CD14-positive monocyte (primary cell): ENCODE measurements at regions not wholly inside any gene's neighbourhood (a gene's known extent, or its start where the extent isn't known, plus 50 kb on each side); places are given as distances from the start of the nearest gene placed in this dataset.
"Not testable (repeated sequence)": the region's sequence is repeated elsewhere in the genome, so short reads cannot be mapped to it uniquely, and the experiment has no call there.

Experiments
- DNase-seq, 3 donors: peaks; one replicate each; pipeline ENCODE4 v3.0.0-alpha.2; 2011 to 2022
- H2AFZ ChIP-seq: 2 replicates; pipeline ENCODE4 v1.6.0; 2012; ENCODE audit warnings: mild to moderate bottlenecking, low read depth, low read length, inconsistent platforms; ENCODE audit not compliant: insufficient read depth, poor library complexity, severe bottlenecking
- H3K27ac ChIP-seq, 2 donors: 1 replicate in 1 of 2; 2 replicates in 1 of 2; pipeline ENCODE4 v1.5.1; 2012 to 2013; ENCODE audit warnings: low read length in 2 of 2, control low read depth in 1 of 2, inconsistent platforms in 1 of 2, low read depth in 1 of 2, mild to moderate bottlenecking in 1 of 2
- H3K27me3 ChIP-seq, 2 donors: one replicate each; pipeline versions ENCODE4 v1.6.0 to v1.6.1; 2011 to 2013; ENCODE audit warnings: low read length in 2 of 2; ENCODE audit not compliant: control insufficient read depth in 2 of 2, insufficient read depth in 2 of 2
- H3K36me3 ChIP-seq, 2 donors: replicated peaks in 1 of 2; 1 replicate in 1 of 2; 2 replicates in 1 of 2; pipeline versions ENCODE4 v1.5.1 to v1.6.1; 2012 to 2013; ENCODE audit warnings: low read length in 2 of 2, control low read depth in 1 of 2, inconsistent platforms in 1 of 2, mild to moderate bottlenecking in 1 of 2; ENCODE audit not compliant: insufficient read depth in 2 of 2, control insufficient read depth in 1 of 2
- H3K4me1 ChIP-seq, 2 donors: 1 replicate in 1 of 2; 2 replicates in 1 of 2; pipeline versions ENCODE4 v1.5.1 to v1.6.1; 2012 to 2013; ENCODE audit warnings: low read length in 2 of 2, control low read depth in 1 of 2, inconsistent platforms in 1 of 2, mild to moderate bottlenecking in 1 of 2, moderate library complexity in 1 of 2; ENCODE audit not compliant: insufficient read depth in 2 of 2, control insufficient read depth in 1 of 2
- H3K4me2 ChIP-seq: replicated peaks from 2 replicates; pipeline ENCODE3; 2012; ENCODE audit warnings: low read length, moderate library complexity, mild to moderate bottlenecking; ENCODE audit not compliant: poor library complexity, severe bottlenecking; ENCODE audit errors: extremely low read depth
- H3K4me3 ChIP-seq, 3 experiments: fragments of 200-600 bp in 1 of 3; sonication (generic) in 1 of 3; replicated peaks in 1 of 3; 1 replicate in 2 of 3; 2 replicates in 1 of 3; pipeline ENCODE4 v1.5.1; 2011 to 2013; ENCODE audit warnings: low read length in 3 of 3, mild to moderate bottlenecking in 3 of 3, control low read depth in 2 of 3, low read depth in 2 of 3, inconsistent platforms in 1 of 3, moderate library complexity in 1 of 3
- H3K79me2 ChIP-seq: 2 replicates; pipeline ENCODE4 v1.6.0; 2012; ENCODE audit warnings: mild to moderate bottlenecking, control low read depth, inconsistent platforms, low read length, moderate library complexity; ENCODE audit not compliant: insufficient read depth
- H3K9ac ChIP-seq: 2 replicates; pipeline ENCODE4 v1.6.0; 2017; ENCODE audit warnings: low read length, mild to moderate bottlenecking; ENCODE audit not compliant: insufficient read depth, poor library complexity, severe bottlenecking
- H3K9me3 ChIP-seq, 2 donors: replicated peaks in 1 of 2; 1 replicate in 1 of 2; 2 replicates in 1 of 2; pipeline versions ENCODE4 v1.5.1 to v1.6.1; 2012 to 2013; ENCODE audit warnings: low read length in 2 of 2, control low read depth in 1 of 2; ENCODE audit not compliant: control insufficient read depth in 1 of 2, insufficient read depth in 1 of 2
- H4K20me1 ChIP-seq: 2 replicates; pipeline ENCODE4 v1.6.0; 2012; ENCODE audit warnings: mild to moderate bottlenecking, low read length, control low read depth, moderate library complexity; ENCODE audit not compliant: insufficient read depth
- H3K27ac Mint-ChIP-seq, 7 donors: one replicate each; pipeline ENCODE4 v1.8.0; 2020; ENCODE audit warnings: mild to moderate bottlenecking in 7 of 7, mixed read lengths in 7 of 7, moderate library complexity in 6 of 7, inconsistent platforms in 2 of 7
- H3K27me3 Mint-ChIP-seq, 3 donors: one replicate each; pipeline ENCODE4 v1.8.0; 2021 to 2022; ENCODE audit warnings: low read depth in 3 of 3, mild to moderate bottlenecking in 3 of 3, mixed read lengths in 3 of 3, moderate library complexity in 3 of 3, inconsistent platforms in 1 of 3
- H3K36me3 Mint-ChIP-seq, 2 donors: one replicate each; pipeline ENCODE4 v1.8.0; 2020; ENCODE audit warnings: mixed read lengths in 2 of 2, inconsistent platforms in 1 of 2, mild to moderate bottlenecking in 1 of 2
- H3K4me1 Mint-ChIP-seq: one replicate; pipeline ENCODE4 v1.8.0; 2020; ENCODE audit warnings: mild to moderate bottlenecking, mixed read lengths
- H3K4me3 Mint-ChIP-seq, 2 donors: one replicate each; pipeline ENCODE4 v1.8.0; 2020; ENCODE audit warnings: mild to moderate bottlenecking in 2 of 2, mixed read lengths in 2 of 2, moderate library complexity in 1 of 2
- H3K9me3 Mint-ChIP-seq, 7 donors: one replicate each; pipeline ENCODE4 v1.8.0; 2020 to 2022; ENCODE audit warnings: mixed read lengths in 7 of 7, mild to moderate bottlenecking in 6 of 7, moderate library complexity in 6 of 7, inconsistent platforms in 2 of 7
- CTCF ChIP-seq: fragments of 200-600 bp; IDR thresholded peaks from one replicate; pipeline ENCODE4 v1.8.0; 2022; ENCODE audit warnings: antibody characterized with exemption, mild to moderate bottlenecking
- WGBS: methylation state at CpG from one replicate; pipeline ENCODE4 v1.1.5; 2013; ENCODE audit warnings: missing lambda C conversion rate; ENCODE audit not compliant: insufficient coverage; 5-methylcytosine and 5-hydroxymethylcytosine counted together
- intact Hi-C, 2 donors: fragments of 100-400 bp; cut with micrococcal nuclease; formaldehyde crosslinking; loops; one replicate each; pipeline versions ENCODE4 v1.15.0 to v1.15.1; 2023

GRCh38 chr10:130354976-130355795, 219.0 kb downstream of the GLRX3 start:
- no peak overlapping the region for H3K4me3 ChIP-seq
- Mint-ChIP-seq H3K27ac (no peak overlapping the region), H3K4me3 (no peak overlapping the region), H3K27me3 (peaks cover 0 to 11% (median 0%) of the 10 kb centered on the region in 3 donors), H3K36me3 (no peaks in the 10 kb centered on the region), H3K4me1 (no peaks in the 10 kb centered on the region), H3K9me3 (peaks cover 0 to 6% (median 0%) of the 10 kb centered on the region in 7 donors)
- no peak overlapping the region for H3K27ac ChIP-seq
- H3K36me3 ChIP-seq = no peaks in the 10 kb centered on the region
- WGBS = 90% methylated on average over 12 of the region's 20 CpGs
- no peaks in the 10 kb centered on the region for H4K20me1 ChIP-seq
- no peak for DNase-seq
- no peak overlapping the region for H3K9ac ChIP-seq
- H3K4me1 ChIP-seq = no peaks in the 10 kb centered on the region
- intact Hi-C loops = no loop called here
- H3K27me3 ChIP-seq = no peaks in the 10 kb centered on the region
- H2AFZ ChIP-seq = no peak overlapping the region
- no peaks in the 10 kb centered on the region for H3K9me3 ChIP-seq
- no peak for TF ChIP-seq CTCF
- no peak overlapping the region for H3K4me2 ChIP-seq
- no peaks in the 10 kb centered on the region for H3K79me2 ChIP-seq

- H4K20me1 ChIP-seq, H3K79me2 ChIP-seq, H2AFZ ChIP-seq, H3K4me3 Mint-ChIP-seq, H3K4me1 Mint-ChIP-seq, H3K9me3 ChIP-seq, H3K4me1 ChIP-seq, H3K4me2 ChIP-seq, H3K27ac ChIP-seq, H3K9ac ChIP-seq, H3K36me3 Mint-ChIP-seq, H3K4me3 ChIP-seq, H3K36me3 ChIP-seq, H3K27me3 ChIP-seq, H3K9me3 Mint-ChIP-seq, intact Hi-C loops, DNase-seq: not testable (repeated sequence)
- WGBS = 92% methylated on average over 20 of the region's 23 CpGs
- Mint-ChIP-seq H3K27me3 (peaks cover 0 to 11% (median 0%) of the 10 kb centered on the region in 3 donors), H3K27ac (peak overlapping the region in 1 of 7 donors; percentile 26)
Measured at GRCh38 chr10:130356429-130356828, 220.2 kb downstream of the GLRX3 start.
